ENCODE measurements at regions not wholly inside any gene's neighbourhood (a gene's known extent, or its start where the extent isn't known, plus 50 kb on each side); places are given as distances from the start of the nearest gene placed in this dataset.

GRCh38 chr5:27477550-27477949 lies 439.2 kb upstream of the CDH9 start:
- no peak for TF ChIP-seq POLR2AphosphoS5 (IDR thresholded peaks at IDR 0.05)
- no peak for DNase-seq (ENCODE audit: low spot score)
- H3K4me1 ChIP-seq (replicated peaks) = no peaks in the 10 kb centered on the region
- H3K36me3 ChIP-seq = no peaks in the 10 kb centered on the region
- H3K27me3 ChIP-seq (replicated peaks; ENCODE audit: insufficient read depth) = no peaks in the 10 kb centered on the region
- intact Hi-C loops (cut with DNase I) = no loop called here
- no peak overlapping the region for H3K4me3 ChIP-seq
- no peaks in the 10 kb centered on the region for H3K9me3 ChIP-seq
- no peak overlapping the region for H3K27ac ChIP-seq
- 79% methylated on average over 4 of the region's 4 CpGs for WGBS

- Histone ChIP-seq H3K36me3 (no peaks in the 10 kb centered on the region), H3K4me3 (no peak overlapping the region), H3K27me3 (replicated peaks; ENCODE audit: insufficient read depth) (no peaks in the 10 kb centered on the region), H3K9me3 (no peaks in the 10 kb centered on the region), H3K27ac (no peak overlapping the region), H3K4me1 (replicated peaks) (no peaks in the 10 kb centered on the region)
- DNase-seq (ENCODE audit: low spot score) = no peak
- 89% methylated on average over 2 of the region's 2 CpGs for WGBS
- intact Hi-C loops (cut with DNase I) = no loop called here
- TF ChIP-seq CTCF (IDR thresholded peaks at IDR 0.05) = no peak
- no peak for TF ChIP-seq POLR2A (IDR thresholded peaks at IDR 0.05)
- no peak for TF ChIP-seq POLR2AphosphoS5 (IDR thresholded peaks at IDR 0.05)
Measured at GRCh38 chr5:27476356-27476988, 438.1 kb upstream of the CDH9 start.

GRCh38 chr5:27475063-27475462 lies 436.7 kb upstream of the CDH9 start:
- no peaks in the 10 kb centered on the region for H3K4me1 ChIP-seq (replicated peaks)
- no peak for DNase-seq (ENCODE audit: low spot score)
- H3K27me3 ChIP-seq (replicated peaks; ENCODE audit: insufficient read depth) = no peaks in the 10 kb centered on the region
- no peak overlapping the region for H3K4me3 ChIP-seq
- no peak overlapping the region for H3K27ac ChIP-seq
- TF ChIP-seq POLR2A (IDR thresholded peaks at IDR 0.05) (no peak), POLR2AphosphoS5 (IDR thresholded peaks at IDR 0.05) (no peak), CTCF (IDR thresholded peaks at IDR 0.05) (no peak)
- H3K9me3 ChIP-seq = no peaks in the 10 kb centered on the region
- intact Hi-C loops (cut with DNase I) = no loop called here
- H3K36me3 ChIP-seq = no peaks in the 10 kb centered on the region
- 80% methylated on average over 1 of the region's 1 CpG for WGBS

- no peak for DNase-seq (ENCODE audit: low spot score)
- no peaks in the 10 kb centered on the region for H3K4me1 ChIP-seq (replicated peaks)
- intact Hi-C loops (cut with DNase I) = no loop called here
- TF ChIP-seq CTCF (IDR thresholded peaks at IDR 0.05) (no peak), POLR2AphosphoS5 (IDR thresholded peaks at IDR 0.05) (no peak), POLR2A (IDR thresholded peaks at IDR 0.05) (no peak)
- no peak overlapping the region for H3K4me3 ChIP-seq
- no peaks in the 10 kb centered on the region for H3K9me3 ChIP-seq
- no peaks in the 10 kb centered on the region for H3K27me3 ChIP-seq (replicated peaks; ENCODE audit: insufficient read depth)
- H3K27ac ChIP-seq = no peak overlapping the region
- no peaks in the 10 kb centered on the region for H3K36me3 ChIP-seq
Measured at GRCh38 chr5:27474395-27474794, 436.0 kb upstream of the CDH9 start.

GRCh38 chr5:27474047-27474309 lies 435.6 kb upstream of the CDH9 start:
- H3K4me3 ChIP-seq = no peak overlapping the region
- 66% methylated on average over 2 of the region's 2 CpGs for WGBS
- intact Hi-C loops (cut with DNase I) = no loop called here

More at GRCh38 chr5:27474047-27474309, 435.6 kb upstream of the CDH9 start:
- Histone ChIP-seq H3K36me3 (no peaks in the 10 kb centered on the region), H3K9me3 (no peaks in the 10 kb centered on the region), H3K27me3 (replicated peaks; ENCODE audit: insufficient read depth) (no peaks in the 10 kb centered on the region), H3K4me1 (replicated peaks) (no peaks in the 10 kb centered on the region), H3K27ac (no peak overlapping the region)
- TF ChIP-seq POLR2AphosphoS5 (IDR thresholded peaks at IDR 0.05) = no peak
- TF ChIP-seq CTCF (IDR thresholded peaks at IDR 0.05) = no peak
- TF ChIP-seq POLR2A (IDR thresholded peaks at IDR 0.05) = no peak
- DNase-seq (ENCODE audit: low spot score) = no peak

Data from prostate gland (tissue), 2 donors.